K562 (cell line): ENCODE measurements at regions not wholly inside any gene's neighbourhood (a gene's known extent, or its start where the extent isn't known, plus 50 kb on each side); places are given as distances from the start of the nearest gene placed in this dataset.

Experiments
- ATAC-seq: fragments of 200-7000 bp; cut with Tn5 transposase; 3 replicates; pipeline ENCODE4 v1.9.1; 2020; ENCODE audit warnings: moderate library complexity
- BruUV-seq: library from RNA; stranded (reverse); fragments of 400-500 nt; replicated peaks from 2 replicates; lab custom pipeline; 2021; lab: Mats Ljungman, UMichigan
- CTCF ChIA-PET: fragments of 300-600 bp; formaldehyde crosslinking; extraction: SDS; loops from one replicate; lab custom pipeline; 2021; ENCODE audit warnings: low intra/inter-chr PET ratio; lab: Yijun Ruan, JAX
- POLR2A ChIA-PET: fragments of 300-600, 350-650 bp; sonication (Branson Sonifier 250); formaldehyde crosslinking; extraction: SDS; loops from one replicate; lab custom pipeline; 2021; ENCODE audit warnings: antibody characterized with exemption, inconsistent platforms; lab: Yijun Ruan, JAX
- DNase-seq, 4 experiments: peaks; one replicate each; pipeline versions ENCODE4 v3.0.0 to v3.0.0-alpha.2; 2011 to 2018; ENCODE audit warnings: low spot score in 3 of 4, mixed read lengths in 3 of 4; ENCODE audit errors: extremely low read depth in 1 of 4
- FAIRE-seq: peaks from 2 replicates; lab custom pipeline; 2011; peaks lifted over from hg19 to GRCh38; lab: Jason Lieb, UNC
- H2AFZ ChIP-seq: 2 replicates; pipeline ENCODE4 v1.6.0; 2011; ENCODE audit warnings: low read depth, low read length, control low read depth, inconsistent platforms
- H3K27ac ChIP-seq: fragments of 200-600 bp; 3 replicates; pipeline ENCODE4 v1.8.0; 2011; ENCODE audit warnings: low read depth, mild to moderate bottlenecking, control low read depth, inconsistent platforms, low read length, moderate library complexity, mixed read lengths; ENCODE audit errors: extremely low read depth
- H3K27me3 ChIP-seq, 2 experiments: fragments of 300-600 bp in 1 of 2; 2 replicates in 1 of 2; 3 replicates in 1 of 2; pipeline versions ENCODE4 v1.6.0 to v1.8.0; 2011; ENCODE audit warnings: inconsistent platforms in 2 of 2, low read length in 2 of 2, mild to moderate bottlenecking in 1 of 2, mixed read lengths in 1 of 2, moderate library complexity in 1 of 2; ENCODE audit not compliant: control insufficient read depth in 2 of 2, insufficient read depth in 2 of 2
- H3K36me3 ChIP-seq: fragments of 300-600 bp; 3 replicates; pipeline ENCODE4 v1.8.0; 2011; ENCODE audit warnings: mild to moderate bottlenecking, low read length, inconsistent platforms; ENCODE audit not compliant: control insufficient read depth, insufficient read depth
- H3K4me1 ChIP-seq, 2 experiments: fragments of 200-600 bp in 1 of 2; replicated peaks in 1 of 2; 2 replicates in 1 of 2; 3 replicates in 1 of 2; pipeline versions ENCODE4 v1.5.1 to v1.8.0; 2011; ENCODE audit warnings: inconsistent platforms in 2 of 2, low read length in 2 of 2, mild to moderate bottlenecking in 1 of 2, mixed read lengths in 1 of 2, moderate library complexity in 1 of 2; ENCODE audit not compliant: control insufficient read depth in 2 of 2, insufficient read depth in 2 of 2
- H3K4me2 ChIP-seq: 2 replicates; pipeline ENCODE4 v1.6.1; 2011; ENCODE audit warnings: low read length, control low read depth, inconsistent platforms, mixed read lengths; ENCODE audit not compliant: insufficient read depth
- H3K4me3 ChIP-seq: fragments of 200-600 bp; sonication (generic), shearing (Covaris generic); 2 replicates; pipeline ENCODE4 v1.5.1; 2016; ENCODE audit warnings: control low read depth, inconsistent platforms
- H3K79me2 ChIP-seq: fragments of 200-600 bp; 3 replicates; pipeline ENCODE4 v1.8.0; 2011; ENCODE audit warnings: low read length, inconsistent platforms; ENCODE audit not compliant: control insufficient read depth, insufficient read depth
- H3K9ac ChIP-seq, 2 experiments: 2 replicates each; pipeline versions ENCODE4 v1.6.0 to v1.6.1; 2011; ENCODE audit warnings: low read depth in 2 of 2, low read length in 2 of 2, control low read depth in 1 of 2, inconsistent platforms in 1 of 2, mild to moderate bottlenecking in 1 of 2, mixed read lengths in 1 of 2; ENCODE audit not compliant: insufficient read depth in 1 of 2
- H3K9me1 ChIP-seq: one replicate; pipeline ENCODE4 v1.6.0; 2011; ENCODE audit warnings: inconsistent platforms, mild to moderate bottlenecking, low read length, moderate library complexity; ENCODE audit not compliant: control insufficient read depth, insufficient read depth
- H3K9me3 ChIP-seq: replicated peaks from 2 replicates; pipeline ENCODE4 v1.5.1; 2011; ENCODE audit warnings: low read depth, low read length, inconsistent platforms; ENCODE audit not compliant: control insufficient read depth, insufficient read depth
- H4K20me1 ChIP-seq: replicated peaks from 2 replicates; pipeline ENCODE4 v1.6.1; 2011; ENCODE audit warnings: low read length, inconsistent platforms, mixed read lengths; ENCODE audit not compliant: control insufficient read depth, insufficient read depth
- DPF2 ChIP-seq: fragments of 450-650 bp; IDR thresholded peaks from 2 replicates; pipeline ENCODE4 v1.6.1; 2016
- GABPA ChIP-seq: fragments of 200-800 bp; sonication (Bioruptor generic); conservative IDR thresholded peaks from 2 replicates; pipeline ENCODE4 v1.6.1; 2016; ENCODE audit warnings: low read depth, missing genetic modification characterization, missing compliant biosample characterization
- SRSF9 ChIP-seq: fragments of 200-400 bp; formaldehyde crosslinking; IDR thresholded peaks from 2 replicates; pipeline ENCODE4 v1.6.1; 2017; ENCODE audit warnings: low read depth, low read length, borderline replicate concordance
- TAL1 ChIP-seq: fragments of 450-650 bp; IDR thresholded peaks from 2 replicates; pipeline ENCODE4 v1.6.1; 2016; ENCODE audit warnings: mild to moderate bottlenecking
- TFAM ChIP-seq: fragments of 250-450 bp; sonication (Bioruptor Pico); conservative IDR thresholded peaks from 2 replicates; pipeline ENCODE4 v1.5.0; 2021; ENCODE audit warnings: mild to moderate bottlenecking, moderate library complexity
- TRIM24 ChIP-seq, 2 experiments: fragments of 450-650 bp; IDR thresholded peaks; 2 replicates each; pipeline ENCODE4 v1.6.1; 2016
- ZFX ChIP-seq: sonication (generic); formaldehyde crosslinking; IDR thresholded peaks from 2 replicates; pipeline ENCODE4 v1.8.0; 2022; ENCODE audit warnings: mild to moderate bottlenecking, missing genetic modification reagents, moderate library complexity
- ZNF316 ChIP-seq: fragments of 450-650 bp; IDR thresholded peaks from 2 replicates; pipeline ENCODE4 v1.6.1; 2016
- WGBS: fragments of 100-300 bp; shearing (Covaris generic); methylation state at CpG from one replicate; pipeline ENCODE4 v1.1.6; 2016; ENCODE audit warnings: low coverage, mixed read lengths; ENCODE audit not compliant: insufficient coverage; ENCODE audit errors: missing lambda C conversion rate; 5-methylcytosine and 5-hydroxymethylcytosine counted together
- in situ Hi-C: fragments of 300-500 bp; cut with MboI; formaldehyde crosslinking; loops from 4 replicates; pipeline ENCODE4 v1.15.0; 2018; ENCODE audit warnings: inconsistent platforms, mixed read lengths
- intact Hi-C: fragments of 100-400 bp; cut with micrococcal nuclease; formaldehyde crosslinking; loops from 2 replicates; pipeline ENCODE4 v1.14.2; 2022
- TF ChIP-seq, protein P1 (sequence below): fragments of 450-650 bp; IDR thresholded peaks from 2 replicates; pipeline ENCODE4 v1.6.1; 2016; ENCODE audit warnings: mild to moderate bottlenecking, moderate library complexity
- TF ChIP-seq, protein P2 (sequence below), 3 experiments: fragments of 200-800 bp in 1 of 3; fragments of 250-450 bp in 1 of 3; fragments of 450-650 bp in 1 of 3; sonication (Bioruptor Pico) in 1 of 3; sonication (Bioruptor generic) in 1 of 3; formaldehyde crosslinking in 1 of 3; IDR thresholded peaks; 2 replicates each; pipeline versions ENCODE4 v1.6.1 to v1.8.0; 2016 to 2022; ENCODE audit warnings: mild to moderate bottlenecking in 2 of 3, missing genetic modification characterization in 2 of 3, missing compliant biosample characterization in 1 of 3, moderate library complexity in 1 of 3

DNA sequence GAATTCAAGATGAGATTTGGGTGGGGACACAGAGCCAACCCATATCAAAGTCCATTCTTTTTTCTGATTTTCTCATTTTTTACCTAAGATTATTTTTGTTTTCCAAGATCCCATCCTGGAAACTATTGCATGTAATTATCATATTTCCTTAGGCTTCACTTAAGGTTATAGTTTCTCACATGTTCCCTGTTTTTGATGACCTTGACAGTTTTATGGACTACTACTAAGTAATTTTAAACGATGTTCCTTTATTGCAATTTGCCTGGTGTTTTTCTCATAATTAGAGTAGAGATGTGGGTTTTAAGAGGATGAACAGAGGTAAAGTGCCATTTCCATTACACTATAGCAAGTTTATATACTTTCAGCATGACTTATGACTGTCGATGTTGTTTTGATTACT, 795.1 kb downstream of the FAT4 start:
- H4K20me1 ChIP-seq, result no peaks in the 10 kb centered on the region
- FAIRE-seq (no peak), DNase-seq (no peak), ATAC-seq (no peak)
- no peak overlapping the region for H3K9ac ChIP-seq
- no peak overlapping the region for H3K4me2 ChIP-seq
- WGBS, result 7% methylated on average over 2 of the region's 2 CpGs
- no peaks in the 10 kb centered on the region for H3K9me3 ChIP-seq
- no peak overlapping the region for H3K27ac ChIP-seq
- no peaks in the 10 kb centered on the region for H3K27me3 ChIP-seq
- no peaks in the 10 kb centered on the region for H3K79me2 ChIP-seq
- intact Hi-C loops (no loop called here), in situ Hi-C loops (no loop called here)
- no TSS peak for BruUV-seq
- no peaks in the 10 kb centered on the region for H3K36me3 ChIP-seq
- no peak overlapping the region for H3K4me3 ChIP-seq
- ChIA-PET POLR2A (no interaction called here), CTCF (no interaction called here)
- H3K4me1 ChIP-seq, result no peaks in the 10 kb centered on the region
- no peak overlapping the region for H2AFZ ChIP-seq
- no peaks in the 10 kb centered on the region for H3K9me1 ChIP-seq
- no peak for TF ChIP-seq SRSF9
- TF ChIP-seq, protein P1, sequence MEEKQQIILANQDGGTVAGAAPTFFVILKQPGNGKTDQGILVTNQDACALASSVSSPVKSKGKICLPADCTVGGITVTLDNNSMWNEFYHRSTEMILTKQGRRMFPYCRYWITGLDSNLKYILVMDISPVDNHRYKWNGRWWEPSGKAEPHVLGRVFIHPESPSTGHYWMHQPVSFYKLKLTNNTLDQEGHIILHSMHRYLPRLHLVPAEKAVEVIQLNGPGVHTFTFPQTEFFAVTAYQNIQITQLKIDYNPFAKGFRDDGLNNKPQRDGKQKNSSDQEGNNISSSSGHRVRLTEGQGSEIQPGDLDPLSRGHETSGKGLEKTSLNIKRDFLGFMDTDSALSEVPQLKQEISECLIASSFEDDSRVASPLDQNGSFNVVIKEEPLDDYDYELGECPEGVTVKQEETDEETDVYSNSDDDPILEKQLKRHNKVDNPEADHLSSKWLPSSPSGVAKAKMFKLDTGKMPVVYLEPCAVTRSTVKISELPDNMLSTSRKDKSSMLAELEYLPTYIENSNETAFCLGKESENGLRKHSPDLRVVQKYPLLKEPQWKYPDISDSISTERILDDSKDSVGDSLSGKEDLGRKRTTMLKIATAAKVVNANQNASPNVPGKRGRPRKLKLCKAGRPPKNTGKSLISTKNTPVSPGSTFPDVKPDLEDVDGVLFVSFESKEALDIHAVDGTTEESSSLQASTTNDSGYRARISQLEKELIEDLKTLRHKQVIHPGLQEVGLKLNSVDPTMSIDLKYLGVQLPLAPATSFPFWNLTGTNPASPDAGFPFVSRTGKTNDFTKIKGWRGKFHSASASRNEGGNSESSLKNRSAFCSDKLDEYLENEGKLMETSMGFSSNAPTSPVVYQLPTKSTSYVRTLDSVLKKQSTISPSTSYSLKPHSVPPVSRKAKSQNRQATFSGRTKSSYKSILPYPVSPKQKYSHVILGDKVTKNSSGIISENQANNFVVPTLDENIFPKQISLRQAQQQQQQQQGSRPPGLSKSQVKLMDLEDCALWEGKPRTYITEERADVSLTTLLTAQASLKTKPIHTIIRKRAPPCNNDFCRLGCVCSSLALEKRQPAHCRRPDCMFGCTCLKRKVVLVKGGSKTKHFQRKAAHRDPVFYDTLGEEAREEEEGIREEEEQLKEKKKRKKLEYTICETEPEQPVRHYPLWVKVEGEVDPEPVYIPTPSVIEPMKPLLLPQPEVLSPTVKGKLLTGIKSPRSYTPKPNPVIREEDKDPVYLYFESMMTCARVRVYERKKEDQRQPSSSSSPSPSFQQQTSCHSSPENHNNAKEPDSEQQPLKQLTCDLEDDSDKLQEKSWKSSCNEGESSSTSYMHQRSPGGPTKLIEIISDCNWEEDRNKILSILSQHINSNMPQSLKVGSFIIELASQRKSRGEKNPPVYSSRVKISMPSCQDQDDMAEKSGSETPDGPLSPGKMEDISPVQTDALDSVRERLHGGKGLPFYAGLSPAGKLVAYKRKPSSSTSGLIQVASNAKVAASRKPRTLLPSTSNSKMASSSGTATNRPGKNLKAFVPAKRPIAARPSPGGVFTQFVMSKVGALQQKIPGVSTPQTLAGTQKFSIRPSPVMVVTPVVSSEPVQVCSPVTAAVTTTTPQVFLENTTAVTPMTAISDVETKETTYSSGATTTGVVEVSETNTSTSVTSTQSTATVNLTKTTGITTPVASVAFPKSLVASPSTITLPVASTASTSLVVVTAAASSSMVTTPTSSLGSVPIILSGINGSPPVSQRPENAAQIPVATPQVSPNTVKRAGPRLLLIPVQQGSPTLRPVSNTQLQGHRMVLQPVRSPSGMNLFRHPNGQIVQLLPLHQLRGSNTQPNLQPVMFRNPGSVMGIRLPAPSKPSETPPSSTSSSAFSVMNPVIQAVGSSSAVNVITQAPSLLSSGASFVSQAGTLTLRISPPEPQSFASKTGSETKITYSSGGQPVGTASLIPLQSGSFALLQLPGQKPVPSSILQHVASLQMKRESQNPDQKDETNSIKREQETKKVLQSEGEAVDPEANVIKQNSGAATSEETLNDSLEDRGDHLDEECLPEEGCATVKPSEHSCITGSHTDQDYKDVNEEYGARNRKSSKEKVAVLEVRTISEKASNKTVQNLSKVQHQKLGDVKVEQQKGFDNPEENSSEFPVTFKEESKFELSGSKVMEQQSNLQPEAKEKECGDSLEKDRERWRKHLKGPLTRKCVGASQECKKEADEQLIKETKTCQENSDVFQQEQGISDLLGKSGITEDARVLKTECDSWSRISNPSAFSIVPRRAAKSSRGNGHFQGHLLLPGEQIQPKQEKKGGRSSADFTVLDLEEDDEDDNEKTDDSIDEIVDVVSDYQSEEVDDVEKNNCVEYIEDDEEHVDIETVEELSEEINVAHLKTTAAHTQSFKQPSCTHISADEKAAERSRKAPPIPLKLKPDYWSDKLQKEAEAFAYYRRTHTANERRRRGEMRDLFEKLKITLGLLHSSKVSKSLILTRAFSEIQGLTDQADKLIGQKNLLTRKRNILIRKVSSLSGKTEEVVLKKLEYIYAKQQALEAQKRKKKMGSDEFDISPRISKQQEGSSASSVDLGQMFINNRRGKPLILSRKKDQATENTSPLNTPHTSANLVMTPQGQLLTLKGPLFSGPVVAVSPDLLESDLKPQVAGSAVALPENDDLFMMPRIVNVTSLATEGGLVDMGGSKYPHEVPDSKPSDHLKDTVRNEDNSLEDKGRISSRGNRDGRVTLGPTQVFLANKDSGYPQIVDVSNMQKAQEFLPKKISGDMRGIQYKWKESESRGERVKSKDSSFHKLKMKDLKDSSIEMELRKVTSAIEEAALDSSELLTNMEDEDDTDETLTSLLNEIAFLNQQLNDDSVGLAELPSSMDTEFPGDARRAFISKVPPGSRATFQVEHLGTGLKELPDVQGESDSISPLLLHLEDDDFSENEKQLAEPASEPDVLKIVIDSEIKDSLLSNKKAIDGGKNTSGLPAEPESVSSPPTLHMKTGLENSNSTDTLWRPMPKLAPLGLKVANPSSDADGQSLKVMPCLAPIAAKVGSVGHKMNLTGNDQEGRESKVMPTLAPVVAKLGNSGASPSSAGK, result no peak
- TF ChIP-seq ZNF316, result peak; percentile 62
- TF ChIP-seq TFAM (CRISPR knock-in tag), result no peak
- TF ChIP-seq, protein P2, sequence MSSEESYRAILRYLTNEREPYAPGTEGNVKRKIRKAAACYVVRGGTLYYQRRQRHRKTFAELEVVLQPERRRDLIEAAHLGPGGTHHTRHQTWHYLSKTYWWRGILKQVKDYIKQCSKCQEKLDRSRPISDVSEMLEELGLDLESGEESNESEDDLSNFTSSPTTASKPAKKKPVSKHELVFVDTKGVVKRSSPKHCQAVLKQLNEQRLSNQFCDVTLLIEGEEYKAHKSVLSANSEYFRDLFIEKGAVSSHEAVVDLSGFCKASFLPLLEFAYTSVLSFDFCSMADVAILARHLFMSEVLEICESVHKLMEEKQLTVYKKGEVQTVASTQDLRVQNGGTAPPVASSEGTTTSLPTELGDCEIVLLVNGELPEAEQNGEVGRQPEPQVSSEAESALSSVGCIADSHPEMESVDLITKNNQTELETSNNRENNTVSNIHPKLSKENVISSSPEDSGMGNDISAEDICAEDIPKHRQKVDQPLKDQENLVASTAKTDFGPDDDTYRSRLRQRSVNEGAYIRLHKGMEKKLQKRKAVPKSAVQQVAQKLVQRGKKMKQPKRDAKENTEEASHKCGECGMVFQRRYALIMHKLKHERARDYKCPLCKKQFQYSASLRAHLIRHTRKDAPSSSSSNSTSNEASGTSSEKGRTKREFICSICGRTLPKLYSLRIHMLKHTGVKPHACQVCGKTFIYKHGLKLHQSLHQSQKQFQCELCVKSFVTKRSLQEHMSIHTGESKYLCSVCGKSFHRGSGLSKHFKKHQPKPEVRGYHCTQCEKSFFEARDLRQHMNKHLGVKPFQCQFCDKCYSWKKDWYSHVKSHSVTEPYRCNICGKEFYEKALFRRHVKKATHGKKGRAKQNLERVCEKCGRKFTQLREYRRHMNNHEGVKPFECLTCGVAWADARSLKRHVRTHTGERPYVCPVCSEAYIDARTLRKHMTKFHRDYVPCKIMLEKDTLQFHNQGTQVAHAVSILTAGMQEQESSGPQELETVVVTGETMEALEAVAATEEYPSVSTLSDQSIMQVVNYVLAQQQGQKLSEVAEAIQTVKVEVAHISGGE (CRISPR knock-in tag; IDR thresholded peaks at IDR 0.05), result no peak
- TF ChIP-seq TRIM24 (IDR thresholded peaks at IDR 0.05), result no peak
- TF ChIP-seq DPF2, result no peak
- no peak for TF ChIP-seq GABPA (tag)
- no peak for TF ChIP-seq TAL1
- TF ChIP-seq ZFX (CRISPR knock-in tag), result no peak
